Activated B cell treated with CpG ODN at 0.5 μM for 24 hours (primary cell): ENCODE measurements at regions not wholly inside any gene's neighbourhood (a gene's known extent, or its start where the extent isn't known, plus 50 kb on each side); places are given as distances from the start of the nearest gene placed in this dataset.

Experiments
- ATAC-seq: fragments of 200-7000 bp; cut with Tn5 transposase; one replicate; pipeline ENCODE4 v1.10.0; 2021; ENCODE audit warnings: low read depth, mild to moderate bottlenecking, moderate library complexity
- CTCF ChIA-PET: fragments of 350-600 bp; sonication (Branson Sonifier 250); formaldehyde crosslinking; loops from one replicate; lab custom pipeline; 2021; ENCODE audit warnings: antibody characterized with exemption; lab: Charles Lee
- POLR2A ChIA-PET: fragments of 350-600 bp; sonication (Branson Sonifier 250); formaldehyde crosslinking; loops from one replicate; lab custom pipeline; 2021; ENCODE audit warnings: antibody characterized with exemption; lab: Charles Lee
- DNase-seq: peaks from one replicate; pipeline ENCODE4 v3.0.0; 2022
- H3K27ac Mint-ChIP-seq: one replicate; pipeline ENCODE4 v1.8.0; 2020; ENCODE audit warnings: mixed read lengths
- H3K27me3 Mint-ChIP-seq: one replicate; pipeline ENCODE4 v1.8.0; 2021; ENCODE audit warnings: mixed read lengths
- H3K36me3 Mint-ChIP-seq: one replicate; pipeline ENCODE4 v1.8.0; 2021; ENCODE audit warnings: low read depth, mixed read lengths
- H3K4me1 Mint-ChIP-seq: one replicate; pipeline ENCODE4 v1.8.0; 2021; ENCODE audit warnings: mixed read lengths
- H3K4me3 Mint-ChIP-seq: one replicate; pipeline ENCODE4 v1.8.0; 2020; ENCODE audit warnings: mild to moderate bottlenecking, mixed read lengths
- H3K9me3 Mint-ChIP-seq: one replicate; pipeline ENCODE4 v1.8.0; 2020; ENCODE audit warnings: mixed read lengths
- CTCF ChIP-seq: fragments of 200-600 bp; IDR thresholded peaks from one replicate; pipeline ENCODE4 v1.8.0; 2022; ENCODE audit warnings: antibody characterized with exemption, mild to moderate bottlenecking
- intact Hi-C: fragments of 100-400 bp; cut with micrococcal nuclease; formaldehyde crosslinking; loops from one replicate; pipeline ENCODE4 v1.15.1; 2024

DNA sequence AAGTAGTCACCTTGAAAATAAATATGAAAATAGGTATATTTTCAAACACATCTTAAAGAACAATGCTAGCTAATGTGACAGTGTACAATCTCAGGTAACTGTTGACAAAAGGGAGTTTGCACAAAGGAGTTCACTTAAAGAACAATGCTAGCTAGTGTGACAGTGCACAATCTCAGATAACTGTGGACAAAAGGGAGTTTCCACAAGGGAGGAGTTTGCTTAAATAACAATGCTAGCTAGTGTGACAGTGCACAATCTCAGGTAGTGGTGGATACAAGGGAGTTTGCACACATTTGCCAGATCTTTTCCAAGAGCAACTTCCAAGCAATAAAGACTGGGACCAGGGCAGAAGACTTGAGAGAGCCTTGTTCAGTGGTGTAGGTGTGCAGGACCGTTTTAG is 442.9 kb upstream of the FTMT start:
- TF ChIP-seq CTCF = no peak
- no peak overlapping the region for H3K27ac Mint-ChIP-seq
- peaks cover 2% of the 10 kb centered on the region for H3K9me3 Mint-ChIP-seq
- H3K4me1 Mint-ChIP-seq = no peaks in the 10 kb centered on the region
- POLR2A ChIA-PET = no interaction called here
- H3K36me3 Mint-ChIP-seq = no peaks in the 10 kb centered on the region
- no peaks in the 10 kb centered on the region for H3K27me3 Mint-ChIP-seq
- intact Hi-C loops = no loop called here
- DNase-seq = no peak
- CTCF ChIA-PET = no interaction called here
- H3K4me3 Mint-ChIP-seq = no peak overlapping the region
- no peak for ATAC-seq

DNA sequence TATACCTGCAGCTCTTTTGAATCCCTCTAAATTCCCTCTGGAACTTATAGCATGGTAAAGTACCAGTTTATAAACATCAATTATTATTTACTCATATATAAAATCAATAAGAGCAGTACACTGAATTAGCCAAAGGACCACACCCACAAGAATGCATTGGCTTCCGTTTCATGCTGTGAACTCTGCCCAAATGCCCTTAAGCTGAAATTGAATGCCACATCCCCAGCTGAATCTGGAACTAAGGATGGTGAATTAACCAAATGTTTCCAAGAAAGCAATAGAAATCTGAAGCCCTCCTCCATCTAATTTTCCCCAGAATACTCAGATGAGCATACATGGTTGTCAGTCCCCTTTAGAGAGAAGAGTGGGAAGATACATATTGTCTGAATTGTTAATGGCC is 436.4 kb upstream of the FTMT start:
- Mint-ChIP-seq H3K9me3 (peaks cover 6% of the 10 kb centered on the region), H3K36me3 (no peaks in the 10 kb centered on the region), H3K4me1 (no peaks in the 10 kb centered on the region), H3K4me3 (no peak overlapping the region), H3K27me3 (no peaks in the 10 kb centered on the region), H3K27ac (no peak overlapping the region)
- ChIA-PET CTCF (no interaction called here), POLR2A (no interaction called here)
- no peak for ATAC-seq
- TF ChIP-seq CTCF = no peak
- DNase-seq = no peak
- intact Hi-C loops = no loop called here

GRCh38 chr5:121421646-121422045 is 430.0 kb upstream of the FTMT start:
- Mint-ChIP-seq H3K27ac (no peak overlapping the region), H3K9me3 (peaks cover 8% of the 10 kb centered on the region), H3K4me3 (no peak overlapping the region), H3K27me3 (no peaks in the 10 kb centered on the region), H3K4me1 (no peaks in the 10 kb centered on the region), H3K36me3 (no peaks in the 10 kb centered on the region)
- no peak for ATAC-seq
- CTCF ChIA-PET = no interaction called here
- intact Hi-C loops = no loop called here
- no peak for TF ChIP-seq CTCF
- POLR2A ChIA-PET = no interaction called here
- no peak for DNase-seq

DNA sequence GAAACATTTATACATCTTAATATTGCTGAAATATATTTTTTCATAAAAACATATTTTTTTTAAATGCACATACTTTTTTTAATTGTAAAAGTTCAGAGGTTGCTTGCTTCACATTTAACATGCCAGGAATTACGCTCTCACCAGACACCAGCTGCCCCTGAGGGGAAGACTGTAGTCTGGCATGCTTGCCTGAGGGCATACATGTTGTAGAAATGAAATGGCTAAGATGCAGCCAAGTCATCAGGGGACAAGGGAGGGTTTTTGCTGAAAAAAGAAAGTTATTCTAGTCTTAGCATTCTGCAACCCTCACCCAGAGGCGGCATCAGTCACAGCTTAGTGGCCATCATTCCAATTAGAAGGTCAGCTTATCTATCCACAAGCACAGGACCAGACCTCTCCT is 426.7 kb upstream of the FTMT start:
- H3K36me3 Mint-ChIP-seq = no peaks in the 10 kb centered on the region
- ATAC-seq (no peak), DNase-seq (no peak)
- H3K27ac Mint-ChIP-seq = no peak overlapping the region
- no peaks in the 10 kb centered on the region for H3K4me1 Mint-ChIP-seq
- ChIA-PET POLR2A (no interaction called here), CTCF (no interaction called here)
- H3K27me3 Mint-ChIP-seq = no peaks in the 10 kb centered on the region
- no peak for TF ChIP-seq CTCF
- no peak overlapping the region for H3K4me3 Mint-ChIP-seq
- intact Hi-C loops = no loop called here
- H3K9me3 Mint-ChIP-seq = peaks cover 4% of the 10 kb centered on the region

DNA sequence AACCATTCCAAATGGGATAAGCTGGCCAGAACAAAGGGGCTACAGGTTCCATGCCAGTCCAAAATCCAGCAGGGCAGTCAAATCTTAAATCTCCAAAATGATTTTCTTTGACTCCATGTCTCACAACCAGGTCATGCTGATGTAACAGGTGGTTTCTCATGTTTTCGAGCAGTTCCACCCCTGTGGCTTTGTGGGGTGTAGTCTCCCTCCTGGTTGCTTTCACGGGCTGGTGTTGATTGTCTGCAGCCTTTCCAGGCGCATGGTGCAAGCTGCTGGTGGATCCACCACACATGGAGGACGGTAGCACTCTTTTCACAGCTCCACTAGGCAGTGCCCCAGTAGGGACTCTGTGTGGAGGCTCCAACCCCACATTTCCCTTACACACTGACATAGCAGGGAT is 425.5 kb upstream of the FTMT start:
- no peaks in the 10 kb centered on the region for H3K36me3 Mint-ChIP-seq
- POLR2A ChIA-PET = no interaction called here
- intact Hi-C loops = no loop called here

More for the DNA sequence above, 425.5 kb upstream of the FTMT start:
- no peak for TF ChIP-seq CTCF
- no peak overlapping the region for H3K4me3 Mint-ChIP-seq
- H3K27ac Mint-ChIP-seq = no peak overlapping the region
- CTCF ChIA-PET = no interaction called here
- ATAC-seq (no peak), DNase-seq (no peak)
- H3K9me3 Mint-ChIP-seq = peaks cover 2% of the 10 kb centered on the region
- H3K27me3 Mint-ChIP-seq = no peaks in the 10 kb centered on the region
- no peaks in the 10 kb centered on the region for H3K4me1 Mint-ChIP-seq
